Suppressor macrophage treated with lipopolysaccharide for 1 hour (primary cell): ENCODE measurements at regions not wholly inside any gene's neighbourhood (a gene's known extent, or its start where the extent isn't known, plus 50 kb on each side); places are given as distances from the start of the nearest gene placed in this dataset.
"Not testable (repeated sequence)": the region's sequence is repeated elsewhere in the genome, so short reads cannot be mapped to it uniquely, and the experiment has no call there.

ENCODE experiments used
- DNase-seq, 3 donors: peaks; one replicate each; pipeline ENCODE4 v3.0.0-alpha.2; 2020 to 2022

DNA sequence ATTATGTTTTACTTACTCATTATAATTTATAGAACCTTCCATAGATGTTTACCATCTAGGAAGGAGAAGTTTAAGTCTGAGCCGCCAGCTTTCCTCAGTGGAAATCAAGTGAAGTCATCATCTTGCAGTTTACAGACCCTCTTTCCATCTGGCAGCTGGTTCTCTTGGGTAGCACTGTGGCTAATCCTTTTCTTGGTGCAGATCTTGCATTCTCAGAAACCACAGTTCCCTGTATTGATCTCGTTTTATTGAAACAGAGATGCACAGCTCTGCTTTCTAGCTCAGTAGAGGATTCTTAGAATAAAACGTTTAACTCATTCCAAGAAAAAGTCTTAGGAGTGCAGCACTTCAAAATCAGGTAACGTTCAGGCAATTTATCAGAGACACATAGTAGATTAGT, 1154.7 kb downstream of the FOXD4L5 start:
- DNase-seq: not testable (repeated sequence)

DNA sequence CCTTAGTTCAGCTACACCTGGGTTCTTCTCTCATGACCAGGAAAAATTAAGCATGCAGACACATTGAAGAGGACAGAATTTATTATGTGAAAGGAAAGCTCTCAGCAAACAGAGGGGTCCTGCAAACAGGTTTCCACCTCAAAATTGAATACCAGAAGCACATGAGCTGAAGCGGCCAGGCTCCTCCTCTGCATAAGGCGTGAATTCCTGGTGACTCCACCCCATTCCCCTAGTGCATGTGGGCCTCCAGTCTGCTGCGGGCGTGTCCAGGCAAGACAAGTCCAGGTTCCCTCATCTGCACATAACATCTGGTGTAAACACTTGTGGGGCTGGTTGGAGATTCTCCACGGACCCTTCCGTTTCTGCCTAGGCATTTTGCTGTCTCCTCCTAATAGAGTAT, 1156.4 kb downstream of the FOXD4L5 start:
- DNase-seq: no peak

DNA sequence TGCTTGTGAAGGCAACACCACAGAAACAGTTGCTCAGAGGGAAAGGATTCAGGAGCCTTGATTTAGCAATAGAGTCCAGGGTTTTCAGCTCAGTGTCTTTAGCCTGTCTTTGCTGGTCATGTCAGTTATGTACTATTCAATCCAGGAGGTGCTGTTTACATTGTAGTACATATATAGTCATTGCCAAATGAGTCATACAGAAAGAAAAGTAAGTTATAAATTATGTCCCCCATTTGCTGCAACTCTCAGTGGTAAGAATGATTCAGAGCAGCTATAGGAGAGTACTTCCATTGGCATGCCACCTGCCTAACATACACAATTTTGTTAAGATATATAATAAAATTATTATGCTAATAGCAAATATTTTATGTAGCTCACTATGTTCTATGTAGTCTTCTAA, 1163.4 kb downstream of the FOXD4L5 start:
- not testable (repeated sequence) for DNase-seq

DNA sequence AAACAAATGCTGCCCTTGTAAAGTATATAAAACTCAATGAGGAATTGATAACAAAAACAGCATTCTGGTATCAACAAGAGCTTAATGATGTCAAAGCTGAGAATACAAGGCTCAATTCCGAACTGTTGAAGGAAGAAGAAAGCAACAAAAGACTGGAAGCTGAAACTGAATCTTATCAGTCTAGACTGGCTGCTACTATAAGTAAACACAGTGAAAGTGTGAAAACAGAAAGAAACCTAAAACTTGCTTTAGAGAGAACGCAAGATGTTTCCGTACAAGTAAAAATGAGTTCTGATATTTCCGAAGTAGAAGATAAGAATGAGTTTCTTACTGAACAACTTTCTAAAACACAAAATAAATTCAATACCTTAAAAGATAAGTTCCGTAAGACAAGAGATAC, 1167.7 kb downstream of the FOXD4L5 start:
- not testable (repeated sequence) for DNase-seq

DNA sequence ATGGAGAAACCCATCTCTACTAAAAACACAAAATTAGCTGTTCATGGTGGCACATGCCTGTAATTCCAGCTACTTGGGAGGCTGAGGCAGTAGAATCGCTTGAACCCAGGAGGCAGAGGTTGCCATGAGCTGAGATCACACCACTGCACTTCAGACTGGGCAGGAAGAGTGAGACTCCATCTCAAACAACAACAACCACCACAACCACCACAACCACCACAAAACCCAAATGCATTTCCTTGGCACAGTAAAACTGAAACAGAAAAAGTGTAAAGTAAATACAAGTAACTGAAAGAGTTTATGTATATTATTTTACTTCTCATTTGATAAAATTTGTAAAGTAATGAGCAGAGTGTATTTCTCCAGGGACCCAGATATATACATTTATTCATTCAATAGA, 1177.1 kb downstream of the FOXD4L5 start:
- not testable (repeated sequence) for DNase-seq

DNA sequence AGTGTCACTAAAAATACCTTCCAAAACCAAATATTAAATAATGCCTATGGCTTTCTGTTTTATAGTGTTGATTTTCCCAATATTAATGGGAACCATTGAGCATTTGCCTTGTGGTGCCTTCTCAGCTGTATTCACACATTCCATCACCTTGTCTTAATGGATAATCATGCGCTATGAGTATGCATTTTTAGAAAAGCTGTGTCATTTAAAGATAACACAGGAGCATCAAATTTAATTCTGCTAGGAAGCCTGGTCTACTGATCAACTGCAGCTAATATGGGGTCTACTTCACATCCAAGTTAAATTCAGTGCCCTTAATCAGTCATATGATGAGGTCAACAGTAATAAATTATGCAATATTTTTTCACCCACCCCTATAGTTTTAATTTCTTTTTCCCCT, 1177.8 kb downstream of the FOXD4L5 start:
- DNase-seq: not testable (repeated sequence)

DNA sequence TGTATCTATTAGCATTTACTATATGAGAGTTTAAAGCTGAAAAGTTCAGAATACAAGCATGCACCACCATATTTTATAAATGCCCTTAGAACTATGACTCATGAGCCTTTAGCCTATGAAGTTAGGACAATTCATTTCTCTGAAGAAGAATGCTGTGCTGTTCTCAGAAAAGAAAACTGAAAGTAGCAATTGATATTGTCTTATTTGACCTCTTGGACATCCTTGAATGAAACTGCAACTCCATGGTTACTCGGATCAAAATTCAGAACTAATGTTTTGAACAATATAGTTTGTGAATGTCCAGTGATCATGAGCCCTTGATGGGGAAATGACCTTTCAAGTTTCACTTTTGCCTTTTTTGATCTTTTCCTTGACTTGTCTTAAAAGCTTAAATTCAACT, 1179.8 kb downstream of the FOXD4L5 start:
- not testable (repeated sequence) for DNase-seq

DNA sequence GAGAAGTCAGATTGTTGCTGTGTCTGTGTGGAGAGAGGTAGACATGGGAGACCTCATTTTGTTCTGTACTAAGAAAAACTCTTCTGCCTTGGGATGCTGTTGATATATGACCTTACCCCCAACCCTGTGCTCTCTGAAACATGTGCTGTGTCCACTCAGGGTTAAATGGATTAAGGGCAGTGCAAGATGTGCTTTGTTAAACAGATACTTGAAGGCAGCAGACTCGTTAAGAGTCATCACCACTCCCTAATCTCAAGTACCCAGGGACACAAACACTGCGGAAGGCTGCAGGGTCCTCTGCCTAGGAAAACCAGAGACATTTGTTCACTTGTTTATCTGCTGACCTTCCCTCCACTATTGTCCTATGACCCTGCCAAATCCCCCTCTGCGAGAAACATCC, 1183.5 kb downstream of the FOXD4L5 start:
- not testable (repeated sequence) for DNase-seq

DNA sequence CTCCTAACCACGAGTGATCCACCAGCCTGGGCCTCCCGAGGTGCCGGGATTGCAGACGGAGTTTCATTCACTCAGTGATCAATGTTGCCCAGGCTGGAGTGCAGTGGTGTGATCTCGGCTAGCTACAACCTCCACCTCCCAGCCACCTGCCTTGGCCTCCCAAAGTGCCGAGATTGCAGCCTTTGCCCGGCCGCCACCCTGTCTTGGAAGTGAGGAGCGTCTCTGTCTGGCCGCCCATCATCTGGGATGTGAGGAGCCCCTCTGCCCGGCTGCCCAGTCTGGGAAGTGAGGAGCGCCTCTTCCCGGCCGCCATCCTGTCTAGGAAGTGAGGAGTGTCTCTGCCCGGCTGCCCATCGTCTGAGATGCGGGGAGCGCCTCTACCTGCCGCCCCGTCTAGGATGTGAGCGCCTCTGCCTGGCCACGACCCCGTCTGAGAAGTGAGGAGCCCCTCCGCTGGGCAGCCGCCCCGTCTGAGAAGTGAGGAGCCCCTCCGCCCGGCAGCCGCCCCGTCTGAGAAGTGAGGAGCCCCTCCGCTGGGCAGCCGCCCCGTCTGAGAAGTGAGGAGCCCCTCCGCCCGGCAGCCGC, 1184.3 kb downstream of the FOXD4L5 start:
- not testable (repeated sequence) for DNase-seq

DNA sequence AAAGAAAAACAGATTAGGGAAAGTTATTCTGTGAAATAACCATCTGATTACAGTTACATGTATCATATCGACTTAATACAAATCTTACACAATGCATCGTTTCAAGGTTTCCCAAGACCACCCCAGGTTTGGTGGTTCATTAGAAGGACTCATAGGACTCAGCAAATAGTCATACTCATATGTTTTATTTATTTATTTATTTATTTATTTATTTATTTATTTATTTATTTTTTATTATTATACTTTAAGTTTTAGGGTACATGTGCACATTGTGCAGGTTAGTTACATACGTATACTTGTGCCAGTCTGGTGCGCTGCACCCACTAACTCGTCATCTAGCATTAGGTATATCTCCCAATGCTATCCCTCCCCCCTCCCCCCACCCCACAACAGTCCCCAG, 1199.0 kb downstream of the FOXD4L5 start:
- DNase-seq: not testable (repeated sequence)

DNA sequence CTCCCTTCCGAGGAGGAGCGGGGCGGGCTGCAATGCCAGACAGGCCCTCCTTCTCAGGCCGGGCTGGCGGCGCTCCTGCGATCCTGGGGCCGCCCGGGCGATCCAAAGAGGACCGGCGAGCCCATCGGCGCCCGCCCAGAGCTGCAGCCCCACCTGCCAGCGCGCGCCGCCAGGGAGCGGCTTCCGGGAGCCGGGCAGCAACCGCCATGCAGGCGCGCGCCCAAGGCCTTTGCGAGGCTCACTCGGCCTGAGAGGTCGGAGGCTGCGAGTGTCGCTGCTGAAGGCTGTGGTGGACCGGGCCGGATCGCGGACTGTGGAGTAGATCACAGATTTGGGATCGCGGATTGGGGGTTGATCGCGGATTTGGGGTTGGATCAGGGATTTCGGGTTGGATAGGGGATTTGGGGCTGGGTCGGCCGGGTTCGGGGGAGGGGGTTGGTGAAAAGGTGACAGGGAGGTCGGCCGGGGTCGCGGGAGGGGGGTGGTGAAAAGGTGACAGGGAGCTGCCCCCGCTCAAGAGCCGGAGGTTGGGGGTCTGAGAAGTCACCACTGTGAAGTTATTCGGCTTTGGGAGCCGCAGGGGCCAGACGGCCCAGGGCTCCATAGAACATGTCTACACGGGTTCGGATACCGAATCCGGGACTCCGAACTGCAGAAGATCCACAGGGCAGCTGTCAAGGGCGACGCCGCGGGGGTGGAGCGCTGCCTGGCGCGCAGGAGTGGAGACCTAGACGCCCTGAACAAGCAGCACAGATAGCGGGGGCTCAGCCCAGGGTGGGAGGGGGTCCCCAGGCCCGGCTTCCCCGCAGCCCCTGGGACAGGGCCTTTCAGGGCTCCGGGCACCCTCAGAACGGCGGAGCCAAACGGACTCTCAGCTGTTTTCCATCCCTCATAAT, 1213.4 kb downstream of the FOXD4L5 start:
- DNase-seq: not testable (repeated sequence)

DNA sequence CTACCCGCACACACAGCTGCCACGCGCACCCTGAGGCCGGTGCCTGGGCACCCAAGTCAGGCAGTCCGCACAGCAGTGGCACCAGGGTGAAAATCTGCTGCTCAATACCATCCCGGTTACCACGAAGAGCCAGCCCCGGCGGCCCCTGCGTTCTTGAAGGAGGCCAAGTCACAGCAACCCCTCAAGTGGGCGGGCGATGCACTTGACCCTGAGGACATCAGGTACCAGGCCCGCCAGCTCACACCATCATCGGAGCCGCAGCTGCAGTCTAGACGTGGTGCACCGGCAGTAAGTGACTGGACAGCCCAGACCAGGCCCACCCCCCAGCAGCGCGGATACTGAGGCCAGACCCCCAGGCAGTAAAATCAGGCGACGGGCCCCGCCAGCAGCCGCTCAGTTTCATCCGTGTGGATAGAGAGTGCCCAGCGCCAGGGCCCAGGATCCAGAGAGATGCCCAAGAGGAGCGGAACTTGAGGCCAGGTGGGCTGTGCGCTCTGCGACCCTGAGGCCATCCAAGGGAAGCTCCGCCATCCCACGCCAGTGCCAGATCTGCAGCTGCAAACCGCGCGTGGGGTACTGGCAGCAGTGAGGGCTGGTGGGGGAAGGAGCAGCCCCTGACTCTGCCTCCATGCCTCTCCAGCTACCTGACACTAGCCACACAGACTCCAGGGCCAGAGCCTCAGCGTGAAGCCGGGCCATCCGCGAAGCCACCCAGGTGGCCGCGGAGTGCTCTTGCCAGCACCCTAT, 1214.2 kb downstream of the FOXD4L5 start:
- not testable (repeated sequence) for DNase-seq

DNA sequence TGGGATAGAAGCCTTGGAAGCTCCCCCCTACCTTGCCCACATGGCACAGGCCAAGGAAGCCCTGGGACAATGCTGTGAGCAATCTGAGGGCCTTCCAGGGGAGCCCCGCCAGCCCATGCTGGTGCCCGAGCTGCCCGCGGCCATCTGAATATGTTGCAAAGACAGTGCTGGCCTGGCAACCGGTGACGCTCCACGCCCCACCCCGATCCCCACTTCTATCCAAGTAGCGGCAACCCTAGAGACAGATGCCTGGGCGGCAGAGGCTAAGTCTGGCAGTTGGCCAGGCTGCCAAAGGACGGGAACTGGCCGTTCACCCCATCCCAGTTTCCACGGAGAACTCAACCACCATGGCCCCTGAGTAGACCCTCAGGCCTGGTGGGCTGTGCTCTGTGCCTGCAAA, 1214.9 kb downstream of the FOXD4L5 start:
- not testable (repeated sequence) for DNase-seq

DNA sequence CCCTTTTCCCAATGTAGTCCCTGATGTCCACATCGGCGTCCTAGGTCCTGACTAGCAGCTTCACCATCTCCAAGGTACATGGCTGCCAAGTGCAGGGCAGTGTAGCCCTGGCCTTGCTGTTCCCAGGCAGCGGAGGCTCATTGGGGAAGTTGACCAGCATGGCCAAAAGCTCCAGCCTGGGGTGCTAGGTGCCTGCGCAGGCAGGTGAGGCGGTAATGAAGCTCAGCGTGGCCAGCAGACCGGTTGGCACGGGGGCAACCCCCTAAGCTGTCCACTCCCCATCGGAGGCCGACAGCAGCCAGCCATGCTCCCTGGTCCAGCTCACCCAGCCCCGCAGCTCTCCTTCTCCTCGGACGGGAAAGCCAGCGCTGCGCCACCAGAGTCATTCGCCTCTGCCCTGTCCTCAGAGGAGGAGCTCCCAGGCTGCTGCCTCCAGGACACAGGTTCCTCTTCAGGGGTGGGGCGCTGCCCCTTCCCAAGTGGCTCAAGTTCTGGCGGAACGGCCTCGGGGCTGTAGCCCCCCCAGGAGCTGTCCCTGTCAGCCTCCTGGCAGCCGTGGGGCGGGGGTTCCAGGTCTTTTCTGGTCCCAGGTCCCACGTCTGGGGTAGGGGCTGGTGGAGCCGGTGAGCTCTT, 1218.2 kb downstream of the FOXD4L5 start:
- no peak for DNase-seq

DNA sequence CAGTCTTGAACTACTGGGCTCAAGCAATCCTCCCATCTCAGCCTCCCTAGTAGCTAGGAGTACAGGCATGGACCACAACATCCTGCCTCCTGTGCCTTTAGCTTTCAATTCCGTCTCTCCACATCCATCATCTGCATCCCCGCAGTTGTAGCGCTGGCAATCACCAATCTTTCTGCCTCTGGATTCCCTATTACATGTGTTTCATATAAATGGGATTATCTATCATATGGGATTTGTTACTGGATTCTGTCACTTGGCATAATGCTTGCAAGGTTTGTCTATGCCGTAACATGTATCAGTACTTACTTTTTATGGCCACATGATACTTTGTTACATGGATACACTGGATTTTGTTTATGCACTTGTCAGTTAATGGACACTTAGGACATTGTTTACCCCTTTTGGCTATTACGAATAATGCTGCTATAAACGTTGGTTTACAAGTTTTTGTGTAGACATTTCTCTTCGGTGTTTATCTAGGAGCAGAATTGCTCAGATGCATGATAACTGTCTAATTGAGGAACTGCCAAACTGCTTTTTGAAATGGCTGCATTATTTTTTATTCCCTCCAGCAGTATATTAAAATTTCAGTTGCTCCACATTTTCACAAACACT, 1223.9 kb downstream of the FOXD4L5 start:
- no peak for DNase-seq

DNA sequence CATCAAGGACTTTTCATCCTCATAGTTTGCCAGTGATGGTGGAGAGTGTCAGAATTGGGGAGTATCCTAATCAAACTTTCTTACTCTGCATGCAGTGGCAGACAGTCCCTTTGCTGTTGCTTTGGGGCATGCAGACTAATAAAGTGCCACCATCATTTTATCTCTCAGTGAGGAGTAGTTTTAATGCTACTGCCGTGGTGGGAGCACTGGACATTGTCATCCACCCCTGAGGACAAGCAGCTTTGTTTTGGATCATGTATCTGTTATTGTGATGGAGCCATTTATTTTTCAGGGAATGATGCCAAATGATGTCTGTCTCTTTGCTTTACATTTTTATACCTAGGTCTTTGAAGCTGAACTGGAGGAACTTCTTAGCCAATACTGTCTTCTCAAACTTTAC, 1226.9 kb downstream of the FOXD4L5 start:
- DNase-seq: not testable (repeated sequence)

DNA sequence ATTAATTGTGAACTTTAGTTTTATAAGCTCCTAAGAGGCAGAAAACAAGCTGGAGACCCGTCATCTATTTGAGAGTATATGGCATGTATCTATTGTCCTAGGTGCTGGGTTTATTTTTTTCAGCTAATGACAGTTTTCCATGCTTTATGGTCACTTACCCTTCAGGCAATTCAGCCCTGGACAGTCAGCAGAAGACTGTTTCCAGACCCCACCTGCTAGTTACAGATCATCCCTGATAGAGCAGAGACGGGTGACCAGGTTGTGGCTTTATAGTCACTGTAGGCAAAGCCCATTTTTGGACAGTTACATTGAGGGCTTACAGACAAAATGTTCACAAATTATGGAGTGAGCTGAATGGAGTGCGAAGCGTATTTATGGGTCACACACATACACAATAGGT, 1227.5 kb downstream of the FOXD4L5 start:
- no peak for DNase-seq

DNA sequence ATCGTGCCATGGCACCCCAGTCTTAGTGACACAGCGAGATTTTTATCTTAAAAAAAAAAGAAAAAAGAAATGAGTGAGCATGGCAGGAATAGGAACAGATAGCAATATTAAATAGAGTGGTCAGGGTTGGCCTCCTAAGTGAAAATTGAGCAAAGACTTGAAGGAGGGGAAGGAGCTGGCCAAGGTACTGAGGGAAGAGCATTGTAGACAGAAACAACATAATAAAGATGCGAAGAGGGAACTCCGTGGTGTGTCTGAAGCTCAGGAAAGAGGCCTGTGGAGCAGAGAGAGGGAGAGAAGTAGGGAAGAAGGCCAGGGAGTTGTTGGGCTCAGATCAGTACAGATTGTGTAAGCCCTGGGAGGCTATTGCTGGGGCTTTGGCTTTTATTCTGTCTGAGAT, 1256.1 kb downstream of the FOXD4L5 start:
- DNase-seq: not testable (repeated sequence)

DNA sequence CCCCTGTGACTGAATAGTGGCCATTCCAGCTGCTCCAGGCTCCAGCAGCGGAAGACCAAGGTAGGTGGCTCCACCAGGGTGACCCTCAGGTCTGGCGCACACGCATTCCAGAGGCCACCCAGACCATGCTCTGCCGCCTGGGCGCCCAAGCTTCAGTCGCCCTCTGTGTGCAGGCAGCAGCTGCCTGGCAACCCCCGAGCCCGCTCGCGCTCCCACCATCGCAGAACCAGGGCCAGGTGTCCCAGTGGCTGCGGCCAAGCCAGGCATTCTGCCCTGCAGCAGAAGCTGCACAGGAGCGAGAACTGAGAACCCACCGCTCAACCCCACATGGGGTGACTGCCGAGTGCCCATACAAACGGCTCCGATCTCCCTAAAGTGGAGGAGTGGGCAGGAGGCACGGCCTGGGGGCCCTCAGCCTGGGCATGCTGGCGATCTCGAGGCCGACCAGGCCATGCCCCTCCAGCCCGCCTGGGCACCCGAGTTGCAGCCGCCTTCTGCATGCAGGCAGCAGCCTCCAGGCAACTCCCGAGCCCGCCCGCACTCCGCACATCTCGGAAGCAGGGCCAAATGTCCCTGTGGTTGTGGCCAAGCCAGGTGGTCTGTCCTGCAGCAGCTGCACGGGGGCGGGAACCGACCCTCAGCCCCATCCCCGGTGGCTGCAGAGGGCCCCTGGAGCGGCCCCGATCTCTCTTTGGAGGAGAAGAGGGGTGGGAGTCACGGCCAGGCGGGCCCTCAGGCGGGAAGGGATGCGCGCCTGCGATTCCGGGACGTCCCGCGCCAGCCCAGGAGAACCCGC, 1264.1 kb downstream of the FOXD4L5 start:
- DNase-seq: not testable (repeated sequence)

DNA sequence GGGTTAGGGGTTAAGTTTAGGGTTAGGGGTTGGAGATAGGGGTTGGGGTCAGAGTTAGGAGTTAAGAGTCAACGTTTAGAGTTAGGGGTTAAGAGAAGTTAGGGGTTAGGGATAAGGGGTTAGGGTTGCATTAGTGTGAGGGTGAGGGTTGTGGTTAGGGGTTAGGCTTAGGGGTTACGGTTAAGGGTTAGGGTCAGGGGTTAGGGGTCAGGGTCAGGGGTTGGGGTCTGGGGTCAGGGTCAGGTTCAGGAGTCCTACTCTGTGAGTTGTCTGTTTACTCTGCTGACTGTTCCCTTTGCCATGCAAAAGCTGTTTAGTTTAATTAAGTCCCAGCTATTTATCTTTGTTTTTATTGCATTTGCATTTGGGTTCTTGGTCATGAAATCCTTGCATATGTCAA, 1267.3 kb downstream of the FOXD4L5 start:
- DNase-seq: not testable (repeated sequence)

DNA sequence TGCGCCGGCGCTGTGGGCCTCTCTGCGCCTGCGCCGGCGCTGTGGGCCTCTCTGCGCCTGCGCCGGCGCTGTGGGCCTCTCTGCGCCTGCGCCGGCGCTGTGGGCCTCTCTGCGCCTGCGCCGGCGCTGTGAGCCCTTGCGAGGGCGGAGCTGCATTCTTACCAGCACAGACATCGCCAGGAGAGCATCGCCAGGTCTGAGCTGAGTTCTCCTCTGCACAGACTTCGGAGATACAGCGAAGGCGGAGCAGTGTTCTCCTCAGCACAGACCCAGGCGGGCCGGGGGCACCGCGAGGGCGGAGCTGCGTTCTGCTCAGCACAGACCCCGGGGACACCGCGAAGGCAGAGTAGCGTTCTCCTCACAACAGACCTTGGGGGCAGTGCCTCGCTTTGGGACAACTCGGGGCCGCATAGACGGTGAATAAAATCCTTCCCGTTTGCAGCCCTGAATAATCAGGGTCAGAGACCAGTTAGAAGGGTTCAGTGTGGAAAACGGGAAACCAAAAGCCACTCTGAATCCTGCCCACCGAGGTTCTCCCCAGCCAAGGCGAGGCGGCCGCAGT, 1268.1 kb downstream of the FOXD4L5 start:
- DNase-seq: peak in 1 of 3 donors; percentile 9
